GM23338 (cell line): ENCODE measurements at regions not wholly inside any gene's neighbourhood (a gene's known extent, or its start where the extent isn't known, plus 50 kb on each side); places are given as distances from the start of the nearest gene placed in this dataset.

Experiments used
- CTCF ChIP-seq, 2 experiments: fragments of 200-600 bp in 1 of 2; sonication (generic) in 1 of 2; conservative IDR thresholded peaks; 2 replicates each; pipeline versions ENCODE4 v1.5.1 to v1.6.1; 2016 to 2017; ENCODE audit warnings: antibody characterized with exemption in 2 of 2, low read depth in 2 of 2, mild to moderate bottlenecking in 2 of 2, moderate library complexity in 1 of 2
- EZH2 ChIP-seq: fragments of 200-600 bp; sonication (generic); IDR thresholded peaks from one replicate; pipeline ENCODE4 v1.8.0; 2017; ENCODE audit warnings: antibody characterized with exemption, mild to moderate bottlenecking, low read depth; ENCODE audit not compliant: unreplicated experiment
- POLR2AphosphoS5 ChIP-seq: IDR thresholded peaks from 2 replicates; pipeline ENCODE4 v1.6.1; 2016; ENCODE audit warnings: antibody characterized with exemption, low read depth
- REST ChIP-seq: IDR thresholded peaks from one replicate; pipeline ENCODE4 v1.6.1; 2018; ENCODE audit warnings: antibody characterized with exemption; ENCODE audit not compliant: unreplicated experiment
- ZNF462 ChIP-seq: fragments of 250-450 bp; sonication (Bioruptor Pico); IDR thresholded peaks from 2 replicates; pipeline ENCODE4 v1.5.0; 2020; ENCODE audit warnings: mild to moderate bottlenecking, moderate library complexity

GRCh38 chr17:74087002-74087585 is 116.4 kb upstream of the RPL38 start:
- TF ChIP-seq CTCF (conservative IDR thresholded peaks at IDR 0.05; ENCODE audit: low read depth in 2 of 2) (no peak), POLR2AphosphoS5 (no peak), EZH2 (no peak), ZNF462 (CRISPR knock-in tag) (no peak), REST (no peak)
